ENCODE measurements at regions not wholly inside any gene's neighbourhood (a gene's known extent, or its start where the extent isn't known, plus 50 kb on each side); places are given as distances from the start of the nearest gene placed in this dataset.

- H3K4me3 ChIP-seq (ENCODE audit: low read depth in 1 of 3, low read length in 3 of 3): no peak overlapping the region
- H3K36me3 ChIP-seq (ENCODE audit: control insufficient read depth in 4 of 4, insufficient read depth in 3 of 4, low read depth in 1 of 4, low read length in 3 of 4): no peaks in the 10 kb centered on the region
- DNase-seq (ENCODE audit: low spot score): no peak
- H3K9me3 ChIP-seq (ENCODE audit: control insufficient read depth in 4 of 4, low read length in 3 of 4): no peaks in the 10 kb centered on the region
- no peaks in the 10 kb centered on the region for H3K27me3 ChIP-seq (ENCODE audit: control insufficient read depth in 4 of 4, insufficient read depth in 4 of 4, low read length in 3 of 4)
- H3K9ac ChIP-seq (ENCODE audit: low read depth in 1 of 2, low read length in 2 of 2): no peak overlapping the region
- TF ChIP-seq RXRA (IDR thresholded peaks at IDR 0.05): no peak
- TF ChIP-seq YY1 (IDR thresholded peaks at IDR 0.05): no peak
- no peak for TF ChIP-seq RAD21 (IDR thresholded peaks at IDR 0.05)
- 55% methylated on average over 1 of the region's 1 CpG for WGBS
- no peaks in the 10 kb centered on the region for H3K4me1 ChIP-seq (ENCODE audit: control insufficient read depth in 4 of 4, insufficient read depth in 4 of 4, low read length in 3 of 4)
- no peak overlapping the region for H3K27ac ChIP-seq (ENCODE audit: low read depth in 1 of 2, low read length in 2 of 2)
Measured at GRCh38 chr6:117126213-117126612, 139.1 kb upstream of the VGLL2 start.

GRCh38 chr6:117128052-117128451, 137.3 kb upstream of the VGLL2 start:
- no peak for DNase-seq (ENCODE audit: low spot score)
- Histone ChIP-seq H3K9me3 (ENCODE audit: control insufficient read depth in 4 of 4, low read length in 3 of 4) (no peaks in the 10 kb centered on the region), H3K4me3 (ENCODE audit: low read depth in 1 of 3, low read length in 3 of 3) (no peak overlapping the region), H3K9ac (ENCODE audit: low read depth in 1 of 2, low read length in 2 of 2) (no peak overlapping the region), H3K4me1 (ENCODE audit: control insufficient read depth in 4 of 4, insufficient read depth in 4 of 4, low read length in 3 of 4) (no peaks in the 10 kb centered on the region), H3K36me3 (ENCODE audit: control insufficient read depth in 4 of 4, insufficient read depth in 3 of 4, low read depth in 1 of 4, low read length in 3 of 4) (no peaks in the 10 kb centered on the region), H3K27me3 (ENCODE audit: control insufficient read depth in 4 of 4, insufficient read depth in 4 of 4, low read length in 3 of 4) (no peaks in the 10 kb centered on the region), H3K27ac (ENCODE audit: low read depth in 1 of 2, low read length in 2 of 2) (no peak overlapping the region)
- TF ChIP-seq EGR1 (IDR thresholded peaks at IDR 0.05; ENCODE audit: low read depth in 2 of 2) (no peak), HNF4A (conservative IDR thresholded peaks at IDR 0.05) (no peak), CTCF (IDR thresholded peaks at IDR 0.05; ENCODE audit: low read depth, low read length, missing input control) (no peak), RXRA (IDR thresholded peaks at IDR 0.05) (no peak), MAX (IDR thresholded peaks at IDR 0.05) (no peak), REST (IDR thresholded peaks at IDR 0.05) (no peak)
- 84% methylated on average over 1 of the region's 1 CpG for whole genome bisulfite sequencing

- H3K9me3 ChIP-seq (ENCODE audit: control insufficient read depth in 4 of 4, low read length in 3 of 4): no peaks in the 10 kb centered on the region
- 74% methylated on average over 2 of the region's 2 CpGs for WGBS
- H3K9ac ChIP-seq (ENCODE audit: low read depth in 1 of 2, low read length in 2 of 2): no peak overlapping the region
- no peaks in the 10 kb centered on the region for H3K36me3 ChIP-seq (ENCODE audit: control insufficient read depth in 4 of 4, insufficient read depth in 3 of 4, low read depth in 1 of 4, low read length in 3 of 4)
- no peak overlapping the region for H3K4me3 ChIP-seq (ENCODE audit: low read depth in 1 of 3, low read length in 3 of 3)
- no peak overlapping the region for H3K27ac ChIP-seq (ENCODE audit: low read depth in 1 of 2, low read length in 2 of 2)
- no peak for DNase-seq (ENCODE audit: low spot score)
- no peaks in the 10 kb centered on the region for H3K27me3 ChIP-seq (ENCODE audit: control insufficient read depth in 4 of 4, insufficient read depth in 4 of 4, low read length in 3 of 4)
- TF ChIP-seq HNF4A (conservative IDR thresholded peaks at IDR 0.05): no peak
- no peak for TF ChIP-seq REST (IDR thresholded peaks at IDR 0.05)
- no peak for TF ChIP-seq RXRA (IDR thresholded peaks at IDR 0.05)
- TF ChIP-seq TAF1 (conservative IDR thresholded peaks at IDR 0.05): no peak
- no peaks in the 10 kb centered on the region for H3K4me1 ChIP-seq (ENCODE audit: control insufficient read depth in 4 of 4, insufficient read depth in 4 of 4, low read length in 3 of 4)
Measured at GRCh38 chr6:117130125-117130524, 135.2 kb upstream of the VGLL2 start.
